Testis (tissue), 2 donors: ENCODE measurements at regions not wholly inside any gene's neighbourhood (a gene's known extent, or its start where the extent isn't known, plus 50 kb on each side); places are given as distances from the start of the nearest gene placed in this dataset.

Experiments used
- DNase-seq: peaks from one replicate; pipeline ENCODE4 v3.0.0-alpha.2; 2019
- H3K27ac ChIP-seq, 2 donors: fragments of 200-600 bp; sonication (generic); one replicate each; pipeline ENCODE4 v1.5.1; 2019
- H3K27me3 ChIP-seq: fragments of 200-600 bp; sonication (generic); one replicate; pipeline ENCODE4 v1.5.1; 2019
- H3K36me3 ChIP-seq: fragments of 200-600 bp; sonication (generic); one replicate; pipeline ENCODE4 v1.5.1; 2017; ENCODE audit warnings: low read depth; ENCODE audit errors: missing control alignments
- H3K4me1 ChIP-seq: fragments of 200-600 bp; sonication (generic); one replicate; pipeline ENCODE4 v1.5.1; 2019
- H3K4me3 ChIP-seq, 2 donors: fragments of 200-600 bp; sonication (generic); one replicate each; pipeline ENCODE4 v1.5.1; 2017 to 2019
- H3K9me3 ChIP-seq: fragments of 200-600 bp; sonication (generic); one replicate; pipeline ENCODE4 v1.5.1; 2017
- POLR2A ChIP-seq: fragments of 450-650 bp; IDR thresholded peaks from one replicate; pipeline ENCODE4 v1.6.1; 2017; ENCODE audit warnings: antibody characterized with exemption, mild to moderate bottlenecking, moderate library complexity
- WGBS, 2 donors: methylation state at CpG; one replicate each; pipeline ENCODE4 v1.1.5; 2018; 5-methylcytosine and 5-hydroxymethylcytosine counted together
- intact Hi-C: fragments of 100-400 bp; cut with DNase I; formaldehyde crosslinking; loops from one replicate; pipeline ENCODE4 v1.15.1; 2023; ENCODE audit warnings: low total_unique reads
- TF ChIP-seq, protein P1 (sequence below), 3 experiments: fragments of 450-650 bp in 2 of 3; fragments of 200-600 bp in 1 of 3; sonication (generic) in 1 of 3; IDR thresholded peaks; one replicate each; pipeline ENCODE4 v1.5.1; 2016 to 2019; ENCODE audit warnings: antibody characterized with exemption in 3 of 3, mild to moderate bottlenecking in 2 of 3, moderate library complexity in 1 of 3

DNA sequence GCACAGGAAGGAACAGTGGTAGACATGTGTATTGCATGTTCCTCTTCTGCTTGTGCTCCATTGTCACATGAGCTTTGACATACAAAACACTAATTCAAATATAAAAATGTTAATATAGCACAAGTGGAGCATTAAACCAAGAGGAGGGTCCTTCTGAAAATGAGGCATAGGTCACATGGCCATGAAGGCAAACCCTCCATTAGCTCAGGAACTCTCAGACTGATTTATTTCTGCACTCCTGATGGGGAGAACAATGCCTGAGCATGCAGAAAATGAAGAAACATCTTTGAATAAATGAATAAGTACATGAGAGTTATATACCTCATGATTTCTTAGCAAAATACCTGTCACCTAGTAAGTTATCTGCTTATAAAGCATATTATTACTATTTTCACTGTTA lies 769.2 kb upstream of the EPHA5 start:
- no peak for DNase-seq
- H3K27ac ChIP-seq = no peak overlapping the region
- H3K4me3 ChIP-seq = no peak overlapping the region
- H3K4me1 ChIP-seq = no peaks in the 10 kb centered on the region
- intact Hi-C loops = no loop called here
- H3K9me3 ChIP-seq = no peaks in the 10 kb centered on the region
- H3K36me3 ChIP-seq = no peaks in the 10 kb centered on the region
- H3K27me3 ChIP-seq = no peaks in the 10 kb centered on the region
- TF ChIP-seq POLR2A = no peak

DNA sequence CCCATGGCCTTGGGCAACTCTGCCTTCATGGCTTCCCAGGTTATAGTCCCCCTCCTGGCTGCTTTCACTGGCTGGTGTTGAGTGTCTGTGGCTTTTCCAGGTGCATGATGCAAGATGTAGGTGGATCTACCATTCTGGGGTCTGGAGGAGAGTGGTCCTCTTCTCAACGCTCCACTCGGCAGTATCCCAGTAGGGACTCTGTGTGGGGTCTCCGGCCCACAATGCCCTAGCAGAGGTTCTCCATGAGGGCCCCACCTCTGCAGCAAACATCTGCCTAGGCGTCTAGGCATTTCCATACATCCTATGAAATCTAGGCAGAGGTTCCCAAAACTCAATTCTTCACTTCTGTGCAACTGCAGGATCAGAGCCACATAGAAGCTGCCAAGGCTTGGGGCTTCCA lies 763.4 kb upstream of the EPHA5 start:
- DNase-seq = no peak
- intact Hi-C loops = no loop called here
- no peaks in the 10 kb centered on the region for H3K4me1 ChIP-seq
- no peaks in the 10 kb centered on the region for H3K9me3 ChIP-seq
- no peaks in the 10 kb centered on the region for H3K36me3 ChIP-seq
- H3K27me3 ChIP-seq = no peaks in the 10 kb centered on the region
- TF ChIP-seq, protein P1, sequence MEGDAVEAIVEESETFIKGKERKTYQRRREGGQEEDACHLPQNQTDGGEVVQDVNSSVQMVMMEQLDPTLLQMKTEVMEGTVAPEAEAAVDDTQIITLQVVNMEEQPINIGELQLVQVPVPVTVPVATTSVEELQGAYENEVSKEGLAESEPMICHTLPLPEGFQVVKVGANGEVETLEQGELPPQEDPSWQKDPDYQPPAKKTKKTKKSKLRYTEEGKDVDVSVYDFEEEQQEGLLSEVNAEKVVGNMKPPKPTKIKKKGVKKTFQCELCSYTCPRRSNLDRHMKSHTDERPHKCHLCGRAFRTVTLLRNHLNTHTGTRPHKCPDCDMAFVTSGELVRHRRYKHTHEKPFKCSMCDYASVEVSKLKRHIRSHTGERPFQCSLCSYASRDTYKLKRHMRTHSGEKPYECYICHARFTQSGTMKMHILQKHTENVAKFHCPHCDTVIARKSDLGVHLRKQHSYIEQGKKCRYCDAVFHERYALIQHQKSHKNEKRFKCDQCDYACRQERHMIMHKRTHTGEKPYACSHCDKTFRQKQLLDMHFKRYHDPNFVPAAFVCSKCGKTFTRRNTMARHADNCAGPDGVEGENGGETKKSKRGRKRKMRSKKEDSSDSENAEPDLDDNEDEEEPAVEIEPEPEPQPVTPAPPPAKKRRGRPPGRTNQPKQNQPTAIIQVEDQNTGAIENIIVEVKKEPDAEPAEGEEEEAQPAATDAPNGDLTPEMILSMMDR (IDR thresholded peaks at IDR 0.05) = no peak
- no peak for TF ChIP-seq POLR2A
- WGBS, 2 donors = 80 to 94% methylated on average over 1 to 4 of the region's 4 CpGs
- no peak overlapping the region for H3K4me3 ChIP-seq
- H3K27ac ChIP-seq = no peak overlapping the region

DNA sequence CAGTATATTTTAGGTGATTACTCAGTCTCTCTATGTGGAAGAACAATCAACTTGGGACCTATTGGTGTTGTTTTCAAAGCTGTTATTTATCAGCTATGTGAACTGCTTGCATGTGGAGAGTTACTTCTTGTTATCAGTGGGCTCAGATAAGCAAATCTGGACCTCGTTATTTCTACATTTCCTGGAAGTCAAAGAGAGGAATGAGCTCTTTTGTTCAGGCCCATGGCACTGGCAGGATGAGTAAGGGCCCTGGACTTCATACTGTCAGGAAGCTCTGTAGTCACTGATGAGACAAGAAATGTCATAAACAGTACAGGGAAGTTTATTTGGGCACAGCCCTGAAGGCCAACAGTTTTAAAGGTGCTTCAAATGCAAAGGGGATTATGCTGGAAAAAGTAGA lies 760.6 kb upstream of the EPHA5 start:
- H3K4me3 ChIP-seq = no peak overlapping the region
- no peaks in the 10 kb centered on the region for H3K36me3 ChIP-seq
- H3K4me1 ChIP-seq = no peaks in the 10 kb centered on the region
- no peak overlapping the region for H3K27ac ChIP-seq
- TF ChIP-seq POLR2A = no peak
- TF ChIP-seq, protein P1 (IDR thresholded peaks at IDR 0.05) = no peak
- intact Hi-C loops = no loop called here
- 6 to 29% methylated on average over 1 of the region's 1 CpG for WGBS, 2 donors
- H3K9me3 ChIP-seq = no peaks in the 10 kb centered on the region
- no peak for DNase-seq
- no peaks in the 10 kb centered on the region for H3K27me3 ChIP-seq

DNA sequence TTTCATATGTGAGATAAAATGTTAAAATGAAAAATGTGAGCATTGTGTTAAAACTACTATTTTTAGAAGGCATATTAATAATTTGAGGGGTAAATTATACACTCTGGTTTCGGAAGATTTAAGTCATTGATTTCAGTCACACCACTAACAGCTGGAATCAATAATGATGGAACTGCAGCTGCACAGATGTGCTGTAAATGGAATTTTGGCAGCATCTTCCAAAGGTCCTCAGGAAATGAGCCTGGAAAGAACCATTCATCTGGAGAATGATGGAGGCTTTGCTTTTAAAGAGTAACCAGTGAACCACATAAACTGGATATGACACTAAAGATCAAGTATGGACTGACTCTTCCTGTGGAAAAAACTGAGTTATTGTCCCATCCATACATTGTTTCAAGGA lies 759.0 kb upstream of the EPHA5 start:
- 47 to 56% methylated on average over 1 of the region's 1 CpG for WGBS, 2 donors
- Histone ChIP-seq H3K4me1 (no peaks in the 10 kb centered on the region), H3K27ac (no peak overlapping the region), H3K27me3 (no peaks in the 10 kb centered on the region), H3K9me3 (no peaks in the 10 kb centered on the region), H3K36me3 (no peaks in the 10 kb centered on the region), H3K4me3 (no peak overlapping the region)
- intact Hi-C loops = no loop called here
- TF ChIP-seq POLR2A = no peak
- TF ChIP-seq, protein P1 (IDR thresholded peaks at IDR 0.05) = no peak
- DNase-seq = no peak

DNA sequence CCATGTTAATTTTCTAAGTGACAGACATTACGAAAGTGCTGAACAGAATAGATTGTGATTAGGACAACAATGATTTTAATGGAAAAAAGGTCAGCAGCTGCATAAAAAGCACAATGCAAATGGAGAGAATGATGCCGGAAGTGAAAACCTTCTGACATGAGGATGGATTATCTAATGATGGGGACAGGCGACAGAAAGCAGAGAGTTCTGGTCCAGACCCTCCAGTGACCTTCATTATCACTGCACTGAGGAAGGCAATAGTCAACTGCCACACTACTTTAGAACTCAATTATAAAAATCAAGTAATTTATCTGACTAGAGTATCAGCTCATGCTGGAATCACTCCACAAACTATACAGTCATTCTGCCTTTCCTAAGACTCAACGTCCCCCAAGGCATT lies 746.1 kb upstream of the EPHA5 start:
- Histone ChIP-seq H3K4me1 (no peaks in the 10 kb centered on the region), H3K27ac (no peak overlapping the region), H3K36me3 (no peaks in the 10 kb centered on the region), H3K9me3 (no peaks in the 10 kb centered on the region), H3K4me3 (no peak overlapping the region), H3K27me3 (no peaks in the 10 kb centered on the region)
- no peak for DNase-seq
- 60 to 67% methylated on average over 4 of the region's 4 CpGs for WGBS, 2 donors
- TF ChIP-seq POLR2A = no peak
- TF ChIP-seq, protein P1 (IDR thresholded peaks at IDR 0.05) = no peak
- intact Hi-C loops = no loop called here
